MM.1S (cell line): ENCODE measurements at regions not wholly inside any gene's neighbourhood (a gene's known extent, or its start where the extent isn't known, plus 50 kb on each side); places are given as distances from the start of the nearest gene placed in this dataset.

Experiments used
- DNase-seq: peaks from one replicate; pipeline ENCODE4 v3.0.0-alpha.2; 2015
- H2AFZ ChIP-seq: fragments of 300-600 bp; sonication (generic); 2 replicates; pipeline ENCODE4 v1.6.0; 2016; ENCODE audit warnings: antibody characterized with exemption, low read length
- H3F3A ChIP-seq: fragments of 300-600 bp; sonication (generic); 2 replicates; pipeline ENCODE4 v1.6.1; 2016; ENCODE audit warnings: mild to moderate bottlenecking, antibody characterized with exemption, low read length, moderate library complexity, mixed read lengths; ENCODE audit not compliant: insufficient read depth
- H3K27ac ChIP-seq: fragments of 300-600 bp; sonication (generic); 2 replicates; pipeline ENCODE4 v1.5.1; 2016; ENCODE audit warnings: mild to moderate bottlenecking, low read length
- H3K27me3 ChIP-seq: fragments of 300-600 bp; sonication (generic); replicated peaks from 2 replicates; pipeline ENCODE4 v1.6.0; 2016; ENCODE audit warnings: low read length; ENCODE audit not compliant: insufficient read depth
- H3K36me3 ChIP-seq: fragments of 300-600 bp; sonication (generic); replicated peaks from 2 replicates; pipeline ENCODE4 v1.6.1; 2016; ENCODE audit warnings: mild to moderate bottlenecking, low read length, mixed read lengths; ENCODE audit not compliant: insufficient read depth
- H3K4me1 ChIP-seq: fragments of 300-600 bp; sonication (generic); 2 replicates; pipeline ENCODE4 v1.6.1; 2016; ENCODE audit warnings: low read length, mixed read lengths
- H3K4me2 ChIP-seq: fragments of 300-600 bp; sonication (generic); 2 replicates; pipeline ENCODE4 v1.6.0; 2016; ENCODE audit warnings: low read depth, low read length
- H3K4me3 ChIP-seq: fragments of 300-600 bp; sonication (generic); 2 replicates; pipeline ENCODE4 v1.5.1; 2016; ENCODE audit warnings: low read length, mixed read lengths
- H3K79me2 ChIP-seq: fragments of 300-600 bp; sonication (generic); 2 replicates; pipeline ENCODE4 v1.6.1; 2016; ENCODE audit warnings: mixed run types, low read length, mixed read lengths
- H3K9ac ChIP-seq: fragments of 300-600 bp; sonication (generic); 2 replicates; pipeline ENCODE4 v1.6.1; 2016; ENCODE audit warnings: low read length, mixed read lengths
- H3K9me2 ChIP-seq: fragments of 300-600 bp; sonication (generic); replicated peaks from 2 replicates; pipeline ENCODE4 v1.6.1; 2016; ENCODE audit warnings: mild to moderate bottlenecking, low read length, mixed read lengths; ENCODE audit not compliant: insufficient read depth
- H3K9me3 ChIP-seq: fragments of 300-600 bp; sonication (generic); replicated peaks from 2 replicates; pipeline ENCODE4 v1.6.1; 2016; ENCODE audit warnings: mild to moderate bottlenecking, low read length, mixed read lengths; ENCODE audit not compliant: insufficient read depth
- H4K20me1 ChIP-seq: fragments of 300-600 bp; sonication (generic); 2 replicates; pipeline ENCODE4 v1.6.1; 2016; ENCODE audit warnings: mild to moderate bottlenecking, low read length, moderate library complexity, mixed read lengths; ENCODE audit not compliant: insufficient read depth
- CTCF ChIP-seq: fragments of 300-600 bp; sonication (generic); IDR thresholded peaks from 2 replicates; pipeline ENCODE4 v1.5.1; 2016; ENCODE audit warnings: antibody characterized with exemption, low read length, mixed read lengths
- EZH2 ChIP-seq: fragments of 300-600 bp; sonication (generic); optimal IDR thresholded peaks from 2 replicates; pipeline ENCODE3; 2017; ENCODE audit warnings: low read depth, mild to moderate bottlenecking, antibody characterized with exemption, low read length, mixed read lengths
- EZH2phosphoT487 ChIP-seq: fragments of 300-600 bp; sonication (generic); IDR thresholded peaks from 2 replicates; pipeline ENCODE4 v1.6.1; 2018; ENCODE audit warnings: antibody characterized with exemption, low read length

GRCh38 chr20:55291261-55291660 is 714.1 kb downstream of the CBLN4 start:
- H3K9me3 ChIP-seq: no peaks in the 10 kb centered on the region

DNA sequence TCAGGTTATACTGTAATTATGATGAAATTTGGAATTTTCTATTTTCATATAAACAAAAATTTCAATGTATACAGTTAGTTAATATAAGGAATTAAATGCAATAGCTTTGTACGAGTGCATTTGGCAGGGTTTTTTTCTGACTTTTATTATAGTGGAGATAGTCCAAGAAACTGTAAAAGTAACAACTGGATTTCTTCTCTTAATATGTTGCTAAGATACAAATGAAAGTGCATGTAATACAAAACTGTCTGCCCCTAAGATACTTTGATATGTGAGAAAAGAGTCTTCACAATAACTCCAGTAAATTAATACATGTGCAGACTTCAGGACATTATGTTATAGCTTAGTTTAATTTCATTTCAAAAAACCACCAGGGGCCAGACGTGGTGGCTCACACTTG is 721.4 kb downstream of the CBLN4 start:
- no peaks in the 10 kb centered on the region for H3K9me2 ChIP-seq
- no peaks in the 10 kb centered on the region for H3F3A ChIP-seq
- H3K4me2 ChIP-seq: no peak overlapping the region
- no peak overlapping the region for H3K27ac ChIP-seq
- H3K79me2 ChIP-seq: no peaks in the 10 kb centered on the region
- no peak for DNase-seq
- H3K27me3 ChIP-seq: no peaks in the 10 kb centered on the region
- no peak overlapping the region for H2AFZ ChIP-seq
- no peaks in the 10 kb centered on the region for H4K20me1 ChIP-seq
- TF ChIP-seq EZH2phosphoT487: no peak
- no peak for TF ChIP-seq EZH2
- TF ChIP-seq CTCF: no peak
- no peak overlapping the region for H3K9ac ChIP-seq
- H3K36me3 ChIP-seq: no peaks in the 10 kb centered on the region
- no peaks in the 10 kb centered on the region for H3K4me1 ChIP-seq
- no peak overlapping the region for H3K4me3 ChIP-seq
- no peaks in the 10 kb centered on the region for H3K9me3 ChIP-seq

More at GRCh38 chr20:55291261-55291660, 714.1 kb downstream of the CBLN4 start:
- Histone ChIP-seq H3F3A (no peaks in the 10 kb centered on the region), H3K27ac (no peak overlapping the region), H3K4me3 (no peak overlapping the region), H3K27me3 (no peaks in the 10 kb centered on the region), H3K36me3 (no peaks in the 10 kb centered on the region), H3K79me2 (no peaks in the 10 kb centered on the region), H3K9me2 (no peaks in the 10 kb centered on the region), H3K4me2 (no peak overlapping the region), H4K20me1 (no peaks in the 10 kb centered on the region), H3K4me1 (no peaks in the 10 kb centered on the region), H2AFZ (no peak overlapping the region), H3K9ac (no peak overlapping the region)
- DNase-seq: no peak
- no peak for TF ChIP-seq CTCF
- no peak for TF ChIP-seq EZH2
- no peak for TF ChIP-seq EZH2phosphoT487

GRCh38 chr20:55273149-55273548 is 732.2 kb downstream of the CBLN4 start:
- Histone ChIP-seq H2AFZ (no peak overlapping the region), H3K4me2 (no peak overlapping the region), H3K4me1 (no peaks in the 10 kb centered on the region), H3K4me3 (no peak overlapping the region), H3F3A (no peaks in the 10 kb centered on the region), H3K9me3 (no peaks in the 10 kb centered on the region), H3K79me2 (no peaks in the 10 kb centered on the region), H3K9ac (no peak overlapping the region), H3K27ac (no peak overlapping the region), H3K9me2 (no peaks in the 10 kb centered on the region), H4K20me1 (no peaks in the 10 kb centered on the region), H3K27me3 (no peaks in the 10 kb centered on the region), H3K36me3 (no peaks in the 10 kb centered on the region)
- DNase-seq: no peak
- TF ChIP-seq EZH2phosphoT487 (no peak), CTCF (no peak), EZH2 (no peak)
